HG02870 (cell line): ENCODE measurements at regions not wholly inside any gene's neighbourhood (a gene's known extent, or its start where the extent isn't known, plus 50 kb on each side); places are given as distances from the start of the nearest gene placed in this dataset.

ENCODE experiments used
- ATAC-seq: cut with Tn5 transposase; IDR thresholded peaks from one replicate; pipeline ENCODE4 v1.9.1; 2021; ENCODE audit warnings: mild to moderate bottlenecking, moderate library complexity; ENCODE audit not compliant: unreplicated experiment

GRCh38 chr3:41125258-41125657 lies 74.0 kb upstream of the CTNNB1 start:
- no peak for ATAC-seq

DNA sequence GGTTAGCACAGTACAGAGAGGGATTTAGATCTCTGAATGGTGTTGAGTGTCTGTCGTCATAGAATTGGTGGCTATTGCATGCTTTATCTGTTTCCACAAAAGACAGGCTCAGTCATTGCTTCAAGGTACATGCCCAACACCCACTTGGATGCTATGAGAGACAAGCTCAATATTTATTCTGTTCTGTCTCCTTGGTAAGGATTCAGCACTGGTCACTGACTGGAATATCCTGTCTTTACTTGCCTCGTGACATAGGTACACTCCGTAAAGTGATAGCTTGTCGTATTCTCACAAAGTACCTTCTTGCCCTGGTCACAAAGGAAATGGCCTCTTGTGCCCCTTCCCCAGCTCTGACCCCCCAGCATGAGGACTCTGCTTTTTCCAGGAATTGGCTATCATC lies 72.8 kb upstream of the CTNNB1 start:
- no peak for ATAC-seq

- no peak for ATAC-seq
These were observed 72.3 kb upstream of the CTNNB1 start for GRCh38 chr3:41126961-41127360.

- no peak for ATAC-seq
These were observed 71.9 kb upstream of the CTNNB1 start for GRCh38 chr3:41127414-41127813.

GRCh38 chr3:41129731-41130130 lies 69.6 kb upstream of the CTNNB1 start:
- ATAC-seq: no peak

DNA sequence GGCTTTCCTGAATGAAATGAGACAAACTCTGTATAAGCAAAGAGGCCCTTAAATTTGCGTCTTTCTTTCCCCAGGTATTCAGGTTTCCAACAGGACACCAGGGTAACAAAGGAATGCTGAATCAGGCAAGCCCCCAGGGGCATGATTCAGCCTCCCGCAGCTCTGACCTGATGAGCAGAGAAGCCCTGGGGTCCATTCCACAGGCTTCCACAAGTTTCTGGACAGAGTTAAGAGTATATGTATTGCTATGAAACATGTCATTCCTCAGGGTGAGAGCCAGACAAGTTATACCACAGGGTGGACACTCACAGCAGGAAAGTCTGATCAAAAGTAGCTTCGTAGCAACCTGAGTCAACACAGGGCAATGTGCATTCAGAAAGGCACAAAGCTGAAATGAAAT lies 68.1 kb upstream of the CTNNB1 start:
- ATAC-seq: no peak

- no peak for ATAC-seq
These were observed 61.6 kb upstream of the CTNNB1 start for GRCh38 chr3:41137686-41138111.

DNA sequence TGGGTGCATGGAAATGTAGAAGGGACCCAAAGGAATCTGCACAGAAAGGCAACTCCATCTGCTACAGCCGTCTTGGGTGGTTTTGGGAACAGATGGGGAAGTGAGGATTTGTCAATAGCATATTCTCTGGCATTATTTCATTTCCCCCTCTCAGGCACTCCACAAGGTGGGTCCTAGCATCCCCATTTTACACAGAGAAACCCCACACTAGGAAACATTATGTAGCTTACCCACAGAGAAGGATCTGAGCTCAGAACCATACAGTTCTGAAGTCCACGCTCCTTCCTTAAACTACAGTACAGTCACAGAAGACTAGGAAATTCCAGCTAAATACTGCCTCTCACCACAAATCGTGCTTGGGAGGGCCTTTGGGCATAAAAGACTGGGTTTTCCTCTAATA lies 61.2 kb upstream of the CTNNB1 start:
- no peak for ATAC-seq

- ATAC-seq: no peak
These were observed 60.7 kb upstream of the CTNNB1 start for GRCh38 chr3:41138601-41139000.

DNA sequence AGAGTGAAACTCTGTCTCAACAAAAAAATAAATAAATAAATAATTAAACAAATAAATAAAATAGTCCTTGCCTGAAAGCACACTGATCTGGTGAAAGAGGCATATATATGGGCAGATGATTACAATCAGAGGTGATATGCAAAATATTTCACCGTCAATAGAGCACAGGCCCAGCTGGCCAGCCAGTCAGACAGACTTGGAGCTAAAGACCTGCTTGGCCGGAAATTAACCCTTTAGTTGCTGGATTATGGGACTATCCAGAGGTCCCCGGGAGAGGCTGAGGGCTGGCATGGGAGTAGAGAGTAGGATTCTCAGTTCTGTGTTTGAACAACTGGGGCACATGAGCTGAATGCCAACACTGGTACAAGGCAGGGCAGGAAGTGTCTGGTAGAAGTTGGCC lies 59.1 kb upstream of the CTNNB1 start:
- no peak for ATAC-seq

- ATAC-seq: no peak
These were observed 57.7 kb upstream of the CTNNB1 start for GRCh38 chr3:41141433-41142167.

- ATAC-seq: no peak
These were observed 55.8 kb upstream of the CTNNB1 start for GRCh38 chr3:41143421-41144031.

GRCh38 chr3:41144631-41145030 lies 54.7 kb upstream of the CTNNB1 start:
- ATAC-seq: no peak

DNA sequence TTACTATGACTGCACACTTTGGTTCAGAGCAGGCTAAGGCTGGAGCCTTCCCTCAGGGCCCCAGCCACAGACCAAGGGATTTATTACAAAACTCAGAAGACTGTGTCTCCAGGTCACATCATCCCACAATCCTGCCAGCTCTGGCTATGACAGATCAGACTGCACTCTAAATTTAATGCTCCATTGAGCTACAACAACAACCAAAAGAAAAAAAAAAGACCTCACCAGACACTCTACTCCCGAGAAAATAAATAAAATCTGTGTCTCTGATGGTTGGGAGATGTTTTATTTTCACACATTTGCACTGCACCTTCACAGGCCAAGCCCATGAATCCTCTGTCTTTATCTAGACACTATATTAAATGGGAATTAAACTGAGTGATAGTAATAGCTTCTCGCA lies 50.8 kb upstream of the CTNNB1 start:
- ATAC-seq: no peak

DNA sequence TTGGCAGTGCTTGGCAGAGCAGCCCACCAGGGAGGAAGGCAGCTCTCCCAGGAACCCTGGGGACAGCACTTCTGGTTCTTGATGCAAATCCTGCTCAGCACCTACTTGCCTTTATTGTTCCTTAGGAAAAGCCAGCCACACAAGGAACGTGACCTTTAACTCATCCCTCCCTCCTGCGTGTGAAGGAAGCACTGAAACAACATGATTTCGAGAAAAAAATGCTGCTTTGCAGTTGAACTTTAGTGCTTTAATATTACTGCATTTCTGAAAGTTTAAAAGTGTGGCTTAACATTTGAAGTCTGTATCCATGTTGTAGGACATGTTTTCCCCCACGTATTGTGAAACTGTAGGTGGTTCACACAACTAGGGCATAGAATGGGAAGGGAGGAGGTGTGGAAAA lies 50.4 kb upstream of the CTNNB1 start:
- no peak for ATAC-seq
